IMR-90 (cell line): ENCODE measurements at regions not wholly inside any gene's neighbourhood (a gene's known extent, or its start where the extent isn't known, plus 50 kb on each side); places are given as distances from the start of the nearest gene placed in this dataset.

Experiments used
- ATAC-seq: fragments of 200-7000 bp; cut with Tn5 transposase; 2 replicates; pipeline ENCODE4 v1.9.1; 2020; ENCODE audit warnings: low read depth, mild to moderate bottlenecking, moderate library complexity
- BruUV-seq: library from RNA; stranded (reverse); fragments of 400-500 nt; replicated peaks from 2 replicates; lab custom pipeline; 2021; lab: Mats Ljungman, UMichigan
- CTCF ChIA-PET: fragments of 300-600 bp; formaldehyde crosslinking; extraction: SDS; loops from one replicate; lab custom pipeline; 2021; ENCODE audit warnings: antibody characterized with exemption; lab: Yijun Ruan, JAX
- POLR2A ChIA-PET: fragments of 300-600 bp; sonication (Branson Sonifier 250); formaldehyde crosslinking; loops from one replicate; lab custom pipeline; 2022; ENCODE audit warnings: antibody characterized with exemption; ENCODE audit not compliant: unreplicated experiment; lab: Charles Lee
- DNase-seq: peaks from one replicate; pipeline ENCODE4 v3.0.0; 2013
- H2AFZ ChIP-seq: replicated peaks from 2 replicates; pipeline ENCODE3; 2013; ENCODE audit warnings: low read length, mild to moderate bottlenecking; ENCODE audit not compliant: poor library complexity
- H2AK5ac ChIP-seq: 2 replicates; pipeline ENCODE4 v1.6.1; 2013; ENCODE audit warnings: low read depth, low read length, inconsistent platforms
- H2AK9ac ChIP-seq: replicated peaks from 2 replicates; pipeline ENCODE3; 2013; ENCODE audit warnings: mild to moderate bottlenecking, low read depth, low read length, moderate library complexity; ENCODE audit not compliant: poor library complexity
- H2BK120ac ChIP-seq: 2 replicates; pipeline ENCODE4 v1.6.1; 2013; ENCODE audit warnings: low read depth, low read length, inconsistent platforms
- H2BK15ac ChIP-seq: 3 replicates; pipeline ENCODE4 v1.6.1; 2013; ENCODE audit warnings: low read depth, low read length, inconsistent platforms
- H2BK20ac ChIP-seq: 2 replicates; pipeline ENCODE4 v1.6.1; 2013; ENCODE audit warnings: low read depth, mild to moderate bottlenecking, inconsistent platforms, low read length, moderate library complexity
- H2BK5ac ChIP-seq: 2 replicates; pipeline ENCODE4 v1.6.1; 2013; ENCODE audit warnings: mild to moderate bottlenecking, low read depth, low read length, inconsistent platforms; ENCODE audit not compliant: poor library complexity, severe bottlenecking
- H3K14ac ChIP-seq: replicated peaks from 2 replicates; pipeline ENCODE4 v1.6.1; 2013; ENCODE audit warnings: low read depth, low read length, inconsistent platforms
- H3K18ac ChIP-seq: 2 replicates; pipeline ENCODE4 v1.6.1; 2013; ENCODE audit warnings: low read depth, low read length, control low read depth
- H3K23ac ChIP-seq: 2 replicates; pipeline ENCODE4 v1.6.1; 2013; ENCODE audit warnings: low read depth, low read length, inconsistent platforms
- H3K27ac ChIP-seq: 2 replicates; pipeline ENCODE4 v1.5.1; 2013; ENCODE audit warnings: mild to moderate bottlenecking, control low read depth, low read length; ENCODE audit not compliant: insufficient read depth
- H3K27me3 ChIP-seq: 2 replicates; pipeline ENCODE4 v1.6.1; 2013; ENCODE audit warnings: low read length; ENCODE audit not compliant: control insufficient read depth, insufficient read depth
- H3K36me3 ChIP-seq: 2 replicates; pipeline ENCODE4 v1.6.1; 2013; ENCODE audit warnings: low read length, mixed read lengths; ENCODE audit not compliant: control insufficient read depth, insufficient read depth
- H3K4ac ChIP-seq: 2 replicates; pipeline ENCODE4 v1.6.1; 2013; ENCODE audit warnings: low read depth, low read length, inconsistent platforms
- H3K4me1 ChIP-seq: 2 replicates; pipeline ENCODE4 v1.6.1; 2013; ENCODE audit warnings: low read length, mixed read lengths; ENCODE audit not compliant: control insufficient read depth, insufficient read depth
- H3K4me2 ChIP-seq: 2 replicates; pipeline ENCODE4 v1.6.1; 2013; ENCODE audit warnings: low read depth, mild to moderate bottlenecking, control low read depth, low read length, moderate library complexity
- H3K4me3 ChIP-seq: 2 replicates; pipeline ENCODE4 v1.5.1; 2013; ENCODE audit warnings: low read depth, mild to moderate bottlenecking, control low read depth, low read length, moderate library complexity; ENCODE audit not compliant: insufficient read depth
- H3K56ac ChIP-seq: 2 replicates; pipeline ENCODE4 v1.6.1; 2013; ENCODE audit warnings: low read length, inconsistent platforms; ENCODE audit not compliant: insufficient read depth; ENCODE audit errors: extremely low read depth
- H3K79me1 ChIP-seq, 2 experiments: 2 replicates each; pipeline ENCODE4 v1.6.1; 2013; ENCODE audit warnings: low read length in 2 of 2, inconsistent platforms in 1 of 2, low read depth in 1 of 2
- H3K9ac ChIP-seq: 2 replicates; pipeline ENCODE4 v1.6.1; 2013; ENCODE audit warnings: low read depth, low read length, control low read depth
- H3K9me1 ChIP-seq: 2 replicates; pipeline ENCODE4 v1.6.1; 2013; ENCODE audit warnings: low read length, inconsistent platforms; ENCODE audit not compliant: insufficient read depth
- H3K9me3 ChIP-seq: 2 replicates; pipeline ENCODE4 v1.6.1; 2013; ENCODE audit warnings: low read length; ENCODE audit not compliant: control insufficient read depth, insufficient read depth
- H4K20me1 ChIP-seq: 2 replicates; pipeline ENCODE4 v1.6.1; 2013; ENCODE audit warnings: low read length, inconsistent platforms; ENCODE audit not compliant: insufficient read depth
- H4K5ac ChIP-seq: 2 replicates; pipeline ENCODE4 v1.6.1; 2013; ENCODE audit warnings: mild to moderate bottlenecking, low read depth, low read length, control low read depth
- H4K8ac ChIP-seq, 2 experiments: 2 replicates each; pipeline ENCODE4 v1.6.1; 2013; ENCODE audit warnings: low read depth in 2 of 2, low read length in 2 of 2, control low read depth in 1 of 2, inconsistent platforms in 1 of 2
- H4K91ac ChIP-seq: 2 replicates; pipeline ENCODE4 v1.6.1; 2013; ENCODE audit warnings: low read depth, low read length, inconsistent platforms; ENCODE audit not compliant: insufficient read depth
- BHLHE40 ChIP-seq: fragments of 150-350 bp; IDR thresholded peaks from 2 replicates; pipeline ENCODE4 v1.6.1; 2016; ENCODE audit warnings: mild to moderate bottlenecking, low read depth, low read length
- CEBPB ChIP-seq: IDR thresholded peaks from 2 replicates; pipeline ENCODE4 v1.6.1; 2012; ENCODE audit warnings: low read depth, low read length, improper control_type of control experiment
- CHD1 ChIP-seq: IDR thresholded peaks from 2 replicates; pipeline ENCODE4 v1.6.1; 2012; ENCODE audit warnings: low read depth, low read length, improper control_type of control experiment
- CTCF ChIP-seq: conservative IDR thresholded peaks from 2 replicates; pipeline ENCODE4 v1.5.1; 2012; ENCODE audit warnings: mild to moderate bottlenecking, low read depth, low read length, improper control_type of control experiment
- ELK1 ChIP-seq: fragments of 150-350 bp; IDR thresholded peaks from 2 replicates; pipeline ENCODE4 v1.6.1; 2016; ENCODE audit warnings: low read depth, mild to moderate bottlenecking, low read length, moderate library complexity, borderline replicate concordance
- FOS ChIP-seq: fragments of 150-350 bp; IDR thresholded peaks from 2 replicates; pipeline ENCODE4 v1.6.1; 2016; ENCODE audit warnings: low read depth, low read length
- MAFK ChIP-seq: IDR thresholded peaks from 2 replicates; pipeline ENCODE4 v1.6.1; 2012; ENCODE audit warnings: low read depth, low read length, improper control_type of control experiment
- MAZ ChIP-seq: IDR thresholded peaks from 2 replicates; pipeline ENCODE4 v1.6.1; 2012; ENCODE audit warnings: low read depth, mild to moderate bottlenecking, low read length, improper control_type of control experiment, moderate library complexity, borderline replicate concordance
- MXI1 ChIP-seq: IDR thresholded peaks from 2 replicates; pipeline ENCODE4 v1.6.1; 2012; ENCODE audit warnings: low read depth, mild to moderate bottlenecking, low read length, moderate library complexity, borderline replicate concordance
- NFE2L2 ChIP-seq: fragments of 150-350 bp; IDR thresholded peaks from 2 replicates; pipeline ENCODE4 v1.6.1; 2016; ENCODE audit warnings: low read depth, mild to moderate bottlenecking, low read length
- POLR2A ChIP-seq: IDR thresholded peaks from 2 replicates; pipeline ENCODE4 v1.6.1; 2012; ENCODE audit warnings: mild to moderate bottlenecking, low read depth, low read length
- RAD21 ChIP-seq: IDR thresholded peaks from 2 replicates; pipeline ENCODE4 v1.6.1; 2012; ENCODE audit warnings: low read length, improper control_type of control experiment
- RCOR1 ChIP-seq: IDR thresholded peaks from 2 replicates; pipeline ENCODE4 v1.6.1; 2012; ENCODE audit warnings: mild to moderate bottlenecking, low read length, improper control_type of control experiment; ENCODE audit not compliant: insufficient replicate concordance
- RFX5 ChIP-seq: IDR thresholded peaks from 2 replicates; pipeline ENCODE4 v1.8.0; 2012; ENCODE audit warnings: low read depth, mild to moderate bottlenecking, low read length, moderate library complexity
- SMC3 ChIP-seq: fragments of 150-350 bp; IDR thresholded peaks from 2 replicates; pipeline ENCODE4 v1.6.1; 2016; ENCODE audit warnings: low read depth, mild to moderate bottlenecking, antibody characterized with exemption, low read length, moderate library complexity
- USF2 ChIP-seq: fragments of 150-350 bp; IDR thresholded peaks from 2 replicates; pipeline ENCODE4 v1.6.1; 2017; ENCODE audit warnings: mild to moderate bottlenecking, antibody characterized with exemption, low read length, low read depth
- dilution Hi-C: fragments of 300-500 bp; cut with HindIII; formaldehyde crosslinking; loops from one replicate; pipeline ENCODE4 v1.14.3; 2018; ENCODE audit warnings: low sequenced_read_pairs; ENCODE audit not compliant: unreplicated experiment
- in situ Hi-C: fragments of 300-500 bp; cut with MboI; formaldehyde crosslinking; loops from 3 replicates; pipeline ENCODE4 v1.14.3; 2019; ENCODE audit warnings: low sequenced_read_pairs, inconsistent platforms, mixed read lengths
- intact Hi-C: fragments of 100-400 bp; cut with micrococcal nuclease; formaldehyde crosslinking; loops from 2 replicates; pipeline ENCODE4 v1.10.0; 2022

- Histone ChIP-seq H2AFZ (no peak overlapping the region), H3K36me3 (no peaks in the 10 kb centered on the region), H3K23ac (no peak overlapping the region), H3K4me3 (no peak overlapping the region), H2BK15ac (no peak overlapping the region), H2BK120ac (no peak overlapping the region), H3K4ac (no peak overlapping the region), H3K4me1 (no peaks in the 10 kb centered on the region), H2BK20ac (no peak overlapping the region), H3K9ac (no peak overlapping the region), H3K27ac (no peak overlapping the region), H4K20me1 (no peaks in the 10 kb centered on the region), H4K5ac (no peak overlapping the region), H3K79me1 (no peaks in the 10 kb centered on the region), H4K8ac (no peak overlapping the region), H2BK5ac (no peak overlapping the region), H4K91ac (no peak overlapping the region), H3K18ac (no peak overlapping the region), H3K14ac (no peak overlapping the region), H3K9me1 (no peaks in the 10 kb centered on the region), H3K27me3 (no peaks in the 10 kb centered on the region), H3K56ac (no peak overlapping the region), H3K9me3 (no peaks in the 10 kb centered on the region), H2AK5ac (no peak overlapping the region), H2AK9ac (no peak overlapping the region), H3K4me2 (no peak overlapping the region)
- BruUV-seq: no TSS peak
- POLR2A ChIA-PET: no interaction called here
- in situ Hi-C loops: no loop called here
- CTCF ChIA-PET: no interaction called here
- ATAC-seq: no peak
- TF ChIP-seq RFX5 (no peak), CEBPB (no peak), BHLHE40 (no peak), CHD1 (no peak), CTCF (no peak), FOS (no peak), MXI1 (no peak), MAFK (no peak), SMC3 (no peak), POLR2A (no peak), MAZ (no peak), ELK1 (no peak), RAD21 (no peak), USF2 (no peak), RCOR1 (no peak), NFE2L2 (no peak)
- intact Hi-C loops: no loop called here
- dilution Hi-C loops: no loop called here
- no peak for DNase-seq
These were observed 286.4 kb downstream of the RASEF start for GRCh38 chr9:82776508-82776907.
